22Rv1 (cell line): ENCODE measurements at regions not wholly inside any gene's neighbourhood (a gene's known extent, or its start where the extent isn't known, plus 50 kb on each side); places are given as distances from the start of the nearest gene placed in this dataset.

Experiments used
- ZFX ChIP-seq: fragments of 450-650 bp; IDR thresholded peaks from 2 replicates; pipeline ENCODE4 v1.6.1; 2017; ENCODE audit warnings: antibody characterized with exemption, borderline replicate concordance
- TF ChIP-seq, protein P1 (sequence below): fragments of 450-650 bp; IDR thresholded peaks from 2 replicates; pipeline ENCODE4 v1.5.1; 2017; ENCODE audit warnings: mild to moderate bottlenecking

DNA sequence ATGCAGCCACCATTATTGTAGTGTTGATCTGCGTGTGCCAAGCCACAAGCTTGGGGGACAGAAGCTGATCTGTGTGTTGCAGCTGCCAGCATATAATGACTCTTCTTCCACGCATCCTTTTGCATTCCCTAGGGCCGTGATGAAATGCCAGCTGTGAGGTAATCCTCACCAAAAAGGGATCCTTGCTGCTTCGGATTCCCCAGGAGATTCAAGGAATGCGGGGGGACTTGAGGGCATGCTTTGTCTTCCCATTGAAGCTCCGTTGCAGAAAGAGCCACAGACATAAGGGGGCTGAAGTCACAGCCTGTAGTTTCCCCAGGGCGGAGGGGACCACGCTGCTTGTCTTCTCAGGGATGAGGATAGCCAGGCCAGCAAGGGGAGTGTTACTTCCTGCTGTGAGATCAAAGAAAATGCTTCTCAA is 281.6 kb upstream of the FMN2 start:
- no peak for TF ChIP-seq ZFX
- TF ChIP-seq, protein P1, sequence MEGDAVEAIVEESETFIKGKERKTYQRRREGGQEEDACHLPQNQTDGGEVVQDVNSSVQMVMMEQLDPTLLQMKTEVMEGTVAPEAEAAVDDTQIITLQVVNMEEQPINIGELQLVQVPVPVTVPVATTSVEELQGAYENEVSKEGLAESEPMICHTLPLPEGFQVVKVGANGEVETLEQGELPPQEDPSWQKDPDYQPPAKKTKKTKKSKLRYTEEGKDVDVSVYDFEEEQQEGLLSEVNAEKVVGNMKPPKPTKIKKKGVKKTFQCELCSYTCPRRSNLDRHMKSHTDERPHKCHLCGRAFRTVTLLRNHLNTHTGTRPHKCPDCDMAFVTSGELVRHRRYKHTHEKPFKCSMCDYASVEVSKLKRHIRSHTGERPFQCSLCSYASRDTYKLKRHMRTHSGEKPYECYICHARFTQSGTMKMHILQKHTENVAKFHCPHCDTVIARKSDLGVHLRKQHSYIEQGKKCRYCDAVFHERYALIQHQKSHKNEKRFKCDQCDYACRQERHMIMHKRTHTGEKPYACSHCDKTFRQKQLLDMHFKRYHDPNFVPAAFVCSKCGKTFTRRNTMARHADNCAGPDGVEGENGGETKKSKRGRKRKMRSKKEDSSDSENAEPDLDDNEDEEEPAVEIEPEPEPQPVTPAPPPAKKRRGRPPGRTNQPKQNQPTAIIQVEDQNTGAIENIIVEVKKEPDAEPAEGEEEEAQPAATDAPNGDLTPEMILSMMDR, result no peak
